DOHH2 (cell line): ENCODE measurements at regions not wholly inside any gene's neighbourhood (a gene's known extent, or its start where the extent isn't known, plus 50 kb on each side); places are given as distances from the start of the nearest gene placed in this dataset.

Experiments used
- H3F3A ChIP-seq: fragments of 200-600 bp; sonication (generic), shearing (Covaris generic); 2 replicates; pipeline ENCODE4 v1.6.0; 2016; ENCODE audit warnings: antibody characterized with exemption, mild to moderate bottlenecking; ENCODE audit not compliant: control insufficient read depth, insufficient read depth
- H3K27ac ChIP-seq: fragments of 200-600 bp; sonication (generic); 2 replicates; pipeline ENCODE4 v1.5.1; 2014; ENCODE audit warnings: low read depth, mild to moderate bottlenecking, low read length, moderate library complexity
- H3K27me3 ChIP-seq: fragments of 200-600 bp; sonication (generic); 2 replicates; pipeline ENCODE4 v1.6.1; 2014; ENCODE audit warnings: mild to moderate bottlenecking, low read length, mixed read lengths; ENCODE audit not compliant: control insufficient read depth
- H3K36me3 ChIP-seq: fragments of 200-600 bp; sonication (generic); 2 replicates; pipeline ENCODE4 v1.6.1; 2014; ENCODE audit warnings: mild to moderate bottlenecking, low read length, moderate library complexity, mixed read lengths; ENCODE audit not compliant: control insufficient read depth
- H3K4me1 ChIP-seq: fragments of 200-600 bp; sonication (generic); 2 replicates; pipeline ENCODE4 v1.6.1; 2014; ENCODE audit warnings: mild to moderate bottlenecking, low read length, mixed read lengths; ENCODE audit not compliant: control insufficient read depth
- H3K4me2 ChIP-seq: fragments of 200-600 bp; sonication (generic); 2 replicates; pipeline ENCODE4 v1.6.0; 2014; ENCODE audit warnings: mild to moderate bottlenecking, low read length, moderate library complexity
- H3K4me3 ChIP-seq: fragments of 200-600 bp; sonication (generic); 2 replicates; pipeline ENCODE4 v1.5.1; 2014; ENCODE audit warnings: mild to moderate bottlenecking, low read length, mixed read lengths
- H3K79me2 ChIP-seq: fragments of 200-600 bp; sonication (generic); 2 replicates; pipeline ENCODE4 v1.6.1; 2014; ENCODE audit warnings: mild to moderate bottlenecking, low read length, mixed read lengths; ENCODE audit not compliant: control insufficient read depth
- H3K9me2 ChIP-seq: fragments of 200-600 bp; sonication (generic); replicated peaks from 2 replicates; pipeline ENCODE4 v1.6.1; 2014; ENCODE audit warnings: mild to moderate bottlenecking, low read length, mixed read lengths; ENCODE audit not compliant: control insufficient read depth
- H3K9me3 ChIP-seq: fragments of 200-600 bp; sonication (generic); 2 replicates; pipeline ENCODE4 v1.6.1; 2014; ENCODE audit warnings: antibody characterized with exemption, low read length, mixed read lengths; ENCODE audit not compliant: control insufficient read depth, insufficient read depth
- H4K20me1 ChIP-seq: fragments of 200-600 bp; sonication (generic); 2 replicates; pipeline ENCODE4 v1.6.0; 2014; ENCODE audit warnings: low read depth, mild to moderate bottlenecking, antibody characterized with exemption, low read length, moderate library complexity; ENCODE audit not compliant: control insufficient read depth, insufficient read depth
- EZH2phosphoT487 ChIP-seq: fragments of 200-600 bp; sonication (generic); IDR thresholded peaks from 2 replicates; pipeline ENCODE4 v1.6.1; 2017; ENCODE audit warnings: borderline replicate concordance, mild to moderate bottlenecking, antibody characterized with exemption, low read length, moderate library complexity, mixed read lengths
- TF ChIP-seq, protein P1 (sequence below): fragments of 200-600 bp; sonication (generic); IDR thresholded peaks from one replicate; pipeline ENCODE4 v1.5.1; 2014; ENCODE audit warnings: antibody characterized with exemption, mild to moderate bottlenecking, low read depth, low read length; ENCODE audit not compliant: poor library complexity, severe bottlenecking

GRCh38 chr2:207269038-207269437 is 103.3 kb upstream of the KLF7 start:
- Histone ChIP-seq H4K20me1 (no peaks in the 10 kb centered on the region), H3K4me3 (no peak overlapping the region), H3K9me2 (no peaks in the 10 kb centered on the region), H3K9me3 (no peaks in the 10 kb centered on the region), H3K27me3 (no peaks in the 10 kb centered on the region; the same call in 1 of the 2 replicates), H3K27ac (no peak overlapping the region), H3K4me1 (no peaks in the 10 kb centered on the region), H3F3A (no peaks in the 10 kb centered on the region), H3K79me2 (no peaks in the 10 kb centered on the region), H3K4me2 (no peak overlapping the region), H3K36me3 (no peaks in the 10 kb centered on the region)
- no peak for TF ChIP-seq EZH2phosphoT487
- TF ChIP-seq, protein P1, sequence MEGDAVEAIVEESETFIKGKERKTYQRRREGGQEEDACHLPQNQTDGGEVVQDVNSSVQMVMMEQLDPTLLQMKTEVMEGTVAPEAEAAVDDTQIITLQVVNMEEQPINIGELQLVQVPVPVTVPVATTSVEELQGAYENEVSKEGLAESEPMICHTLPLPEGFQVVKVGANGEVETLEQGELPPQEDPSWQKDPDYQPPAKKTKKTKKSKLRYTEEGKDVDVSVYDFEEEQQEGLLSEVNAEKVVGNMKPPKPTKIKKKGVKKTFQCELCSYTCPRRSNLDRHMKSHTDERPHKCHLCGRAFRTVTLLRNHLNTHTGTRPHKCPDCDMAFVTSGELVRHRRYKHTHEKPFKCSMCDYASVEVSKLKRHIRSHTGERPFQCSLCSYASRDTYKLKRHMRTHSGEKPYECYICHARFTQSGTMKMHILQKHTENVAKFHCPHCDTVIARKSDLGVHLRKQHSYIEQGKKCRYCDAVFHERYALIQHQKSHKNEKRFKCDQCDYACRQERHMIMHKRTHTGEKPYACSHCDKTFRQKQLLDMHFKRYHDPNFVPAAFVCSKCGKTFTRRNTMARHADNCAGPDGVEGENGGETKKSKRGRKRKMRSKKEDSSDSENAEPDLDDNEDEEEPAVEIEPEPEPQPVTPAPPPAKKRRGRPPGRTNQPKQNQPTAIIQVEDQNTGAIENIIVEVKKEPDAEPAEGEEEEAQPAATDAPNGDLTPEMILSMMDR = no peak

DNA sequence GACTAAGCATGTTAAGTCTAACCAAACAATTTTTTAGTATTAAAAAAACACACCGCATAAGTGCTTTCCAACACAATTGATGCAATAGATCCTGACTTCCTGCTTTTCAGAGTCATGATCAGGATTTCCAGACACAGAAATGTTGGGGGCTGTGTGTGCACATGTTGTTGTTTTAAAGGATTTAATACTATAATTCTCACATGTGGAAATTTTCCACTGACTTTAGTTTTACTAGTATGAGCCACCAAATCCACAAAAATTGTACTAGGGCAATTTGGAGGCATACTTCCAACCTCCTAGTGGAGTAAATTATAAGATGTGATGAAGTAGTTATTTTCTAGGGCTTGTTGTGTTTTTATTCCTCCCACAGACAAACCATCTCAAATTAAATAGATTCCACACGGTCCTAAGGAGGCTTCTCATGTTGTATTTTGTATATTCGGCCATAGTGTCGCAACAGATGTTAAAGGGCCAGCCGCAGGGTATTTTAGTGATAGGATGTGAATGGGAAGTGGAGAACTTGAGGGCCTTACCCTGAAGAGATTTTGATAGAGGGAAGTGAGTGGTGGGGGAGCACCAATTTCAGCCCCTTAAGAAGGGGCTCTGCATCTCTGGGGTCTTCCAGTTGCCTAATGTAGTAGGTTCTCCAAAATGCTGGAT is 108.9 kb upstream of the KLF7 start:
- no peaks in the 10 kb centered on the region for H3K4me1 ChIP-seq
- no peaks in the 10 kb centered on the region for H3K9me3 ChIP-seq
- H4K20me1 ChIP-seq = no peaks in the 10 kb centered on the region
- no peak overlapping the region for H3K4me2 ChIP-seq
- H3K4me3 ChIP-seq = no peak overlapping the region
- TF ChIP-seq EZH2phosphoT487 = no peak
- TF ChIP-seq, protein P1 = no peak
- H3K27ac ChIP-seq = no peak overlapping the region
- H3K9me2 ChIP-seq = no peaks in the 10 kb centered on the region
- H3K36me3 ChIP-seq = no peaks in the 10 kb centered on the region
- H3F3A ChIP-seq = no peaks in the 10 kb centered on the region
- no peaks in the 10 kb centered on the region for H3K79me2 ChIP-seq
- no peaks in the 10 kb centered on the region; the same call in 1 of the 2 replicates for H3K27me3 ChIP-seq

GRCh38 chr2:207275779-207276178 is 110.0 kb upstream of the KLF7 start:
- no peaks in the 10 kb centered on the region for H3K9me2 ChIP-seq
- no peak overlapping the region for H3K4me3 ChIP-seq
- no peaks in the 10 kb centered on the region for H3K27me3 ChIP-seq
- no peaks in the 10 kb centered on the region for H3K4me1 ChIP-seq
- H3K4me2 ChIP-seq = no peak overlapping the region
- H3K79me2 ChIP-seq = no peaks in the 10 kb centered on the region
- no peaks in the 10 kb centered on the region for H3F3A ChIP-seq
- no peaks in the 10 kb centered on the region for H4K20me1 ChIP-seq
- no peak overlapping the region for H3K27ac ChIP-seq
- TF ChIP-seq, protein P1 = no peak
- TF ChIP-seq EZH2phosphoT487 = no peak
- no peaks in the 10 kb centered on the region for H3K36me3 ChIP-seq
- H3K9me3 ChIP-seq = no peaks in the 10 kb centered on the region

- Histone ChIP-seq H3K4me2 (no peak overlapping the region), H3K36me3 (no peaks in the 10 kb centered on the region), H3K79me2 (no peaks in the 10 kb centered on the region), H3K27ac (no peak overlapping the region), H3K9me3 (no peaks in the 10 kb centered on the region), H3K4me3 (no peak overlapping the region), H4K20me1 (no peaks in the 10 kb centered on the region), H3K27me3 (no peaks in the 10 kb centered on the region), H3K9me2 (no peaks in the 10 kb centered on the region), H3K4me1 (no peaks in the 10 kb centered on the region), H3F3A (no peaks in the 10 kb centered on the region)
- TF ChIP-seq EZH2phosphoT487 = no peak
- TF ChIP-seq, protein P1 = no peak
Measured at GRCh38 chr2:207276248-207276647, 110.5 kb upstream of the KLF7 start.
